ENCODE measurements at regions not wholly inside any gene's neighbourhood (a gene's known extent, or its start where the extent isn't known, plus 50 kb on each side); places are given as distances from the start of the nearest gene placed in this dataset.
"Not testable (repeated sequence)": the region's sequence is repeated elsewhere in the genome, so short reads cannot be mapped to it uniquely, and the experiment has no call there.

GRCh38 chr10:45155784-45156183, 155.1 kb downstream of the ZNF22 start:
- TF ChIP-seq, protein P1, sequence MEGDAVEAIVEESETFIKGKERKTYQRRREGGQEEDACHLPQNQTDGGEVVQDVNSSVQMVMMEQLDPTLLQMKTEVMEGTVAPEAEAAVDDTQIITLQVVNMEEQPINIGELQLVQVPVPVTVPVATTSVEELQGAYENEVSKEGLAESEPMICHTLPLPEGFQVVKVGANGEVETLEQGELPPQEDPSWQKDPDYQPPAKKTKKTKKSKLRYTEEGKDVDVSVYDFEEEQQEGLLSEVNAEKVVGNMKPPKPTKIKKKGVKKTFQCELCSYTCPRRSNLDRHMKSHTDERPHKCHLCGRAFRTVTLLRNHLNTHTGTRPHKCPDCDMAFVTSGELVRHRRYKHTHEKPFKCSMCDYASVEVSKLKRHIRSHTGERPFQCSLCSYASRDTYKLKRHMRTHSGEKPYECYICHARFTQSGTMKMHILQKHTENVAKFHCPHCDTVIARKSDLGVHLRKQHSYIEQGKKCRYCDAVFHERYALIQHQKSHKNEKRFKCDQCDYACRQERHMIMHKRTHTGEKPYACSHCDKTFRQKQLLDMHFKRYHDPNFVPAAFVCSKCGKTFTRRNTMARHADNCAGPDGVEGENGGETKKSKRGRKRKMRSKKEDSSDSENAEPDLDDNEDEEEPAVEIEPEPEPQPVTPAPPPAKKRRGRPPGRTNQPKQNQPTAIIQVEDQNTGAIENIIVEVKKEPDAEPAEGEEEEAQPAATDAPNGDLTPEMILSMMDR (IDR thresholded peaks at IDR 0.05; ENCODE audit: low read depth, low read length, missing control alignments): no peak
- DNase-seq (ENCODE audit: extremely low read depth, low read depth): no peak
- H3K4me3 ChIP-seq (replicated peaks; ENCODE audit: low read depth, low read length): no peak overlapping the region

DNA sequence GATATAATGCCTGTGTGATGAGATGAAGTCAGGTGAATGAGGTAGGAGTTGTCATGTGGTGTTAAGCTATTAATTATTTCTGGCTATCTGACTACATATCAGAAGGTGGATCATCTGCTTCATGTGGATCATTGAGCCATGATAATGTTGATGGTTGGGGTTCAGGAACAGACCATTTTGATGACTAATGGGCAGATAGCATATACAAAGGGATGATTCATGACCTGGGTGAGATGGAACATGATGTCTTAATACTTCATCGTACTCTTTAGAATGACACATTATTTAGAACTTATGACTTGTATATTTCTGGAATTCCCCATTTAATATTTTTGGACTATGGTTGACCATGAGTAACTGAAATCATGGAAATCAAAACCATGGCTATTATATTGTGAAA, 155.1 kb downstream of the OR13A1 start:
- TF ChIP-seq, protein P1 (IDR thresholded peaks at IDR 0.05; ENCODE audit: low read depth, low read length, missing control alignments): no peak
- H3K4me3 ChIP-seq (replicated peaks; ENCODE audit: low read depth, low read length): no peak overlapping the region
- no peak for DNase-seq (ENCODE audit: extremely low read depth, low read depth)

- no peak overlapping the region for H3K4me3 ChIP-seq (replicated peaks; ENCODE audit: low read depth, low read length)
- no peak for DNase-seq (ENCODE audit: extremely low read depth, low read depth)
- TF ChIP-seq, protein P1 (IDR thresholded peaks at IDR 0.05; ENCODE audit: low read depth, low read length, missing control alignments): no peak
Observed at GRCh38 chr10:45163315-45163975, 152.0 kb downstream of the OR13A1 start.

- H3K4me3 ChIP-seq (replicated peaks; ENCODE audit: low read depth, low read length); DNase-seq (ENCODE audit: extremely low read depth, low read depth): not testable (repeated sequence)
Observed at GRCh38 chr10:45175520-45176118, 139.8 kb downstream of the OR13A1 start.

DNA sequence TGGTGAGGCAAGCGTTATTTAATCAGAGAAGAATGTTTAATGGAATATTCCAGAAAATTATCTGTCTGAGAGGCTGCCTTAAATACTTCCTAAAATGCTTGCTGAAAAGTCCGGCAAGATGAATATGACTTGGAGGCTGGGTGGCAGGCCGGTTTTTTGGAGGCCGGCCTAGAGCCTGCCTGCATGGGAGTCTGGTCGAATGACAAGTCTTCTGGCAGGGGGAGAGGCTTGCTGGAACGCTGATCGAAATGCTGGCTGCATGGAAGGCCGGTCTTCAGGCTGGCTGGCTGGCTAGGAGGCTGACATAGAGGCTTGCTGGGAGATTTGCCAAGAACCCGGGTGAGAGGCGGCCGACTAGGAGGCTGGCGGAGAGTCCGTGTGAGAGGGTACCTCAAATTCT, 135.7 kb downstream of the OR13A1 start:
- DNase-seq (ENCODE audit: extremely low read depth, low read depth): no peak
- no peak overlapping the region for H3K4me3 ChIP-seq (replicated peaks; ENCODE audit: low read depth, low read length)
- TF ChIP-seq, protein P1 (IDR thresholded peaks at IDR 0.05; ENCODE audit: low read depth, low read length, missing control alignments): no peak

GRCh38 chr10:45180507-45180906, 134.9 kb downstream of the OR13A1 start:
- TF ChIP-seq, protein P1 (IDR thresholded peaks at IDR 0.05; ENCODE audit: low read depth, low read length, missing control alignments): no peak
- no peak overlapping the region for H3K4me3 ChIP-seq (replicated peaks; ENCODE audit: low read depth, low read length)
- no peak for DNase-seq (ENCODE audit: extremely low read depth, low read depth)

DNA sequence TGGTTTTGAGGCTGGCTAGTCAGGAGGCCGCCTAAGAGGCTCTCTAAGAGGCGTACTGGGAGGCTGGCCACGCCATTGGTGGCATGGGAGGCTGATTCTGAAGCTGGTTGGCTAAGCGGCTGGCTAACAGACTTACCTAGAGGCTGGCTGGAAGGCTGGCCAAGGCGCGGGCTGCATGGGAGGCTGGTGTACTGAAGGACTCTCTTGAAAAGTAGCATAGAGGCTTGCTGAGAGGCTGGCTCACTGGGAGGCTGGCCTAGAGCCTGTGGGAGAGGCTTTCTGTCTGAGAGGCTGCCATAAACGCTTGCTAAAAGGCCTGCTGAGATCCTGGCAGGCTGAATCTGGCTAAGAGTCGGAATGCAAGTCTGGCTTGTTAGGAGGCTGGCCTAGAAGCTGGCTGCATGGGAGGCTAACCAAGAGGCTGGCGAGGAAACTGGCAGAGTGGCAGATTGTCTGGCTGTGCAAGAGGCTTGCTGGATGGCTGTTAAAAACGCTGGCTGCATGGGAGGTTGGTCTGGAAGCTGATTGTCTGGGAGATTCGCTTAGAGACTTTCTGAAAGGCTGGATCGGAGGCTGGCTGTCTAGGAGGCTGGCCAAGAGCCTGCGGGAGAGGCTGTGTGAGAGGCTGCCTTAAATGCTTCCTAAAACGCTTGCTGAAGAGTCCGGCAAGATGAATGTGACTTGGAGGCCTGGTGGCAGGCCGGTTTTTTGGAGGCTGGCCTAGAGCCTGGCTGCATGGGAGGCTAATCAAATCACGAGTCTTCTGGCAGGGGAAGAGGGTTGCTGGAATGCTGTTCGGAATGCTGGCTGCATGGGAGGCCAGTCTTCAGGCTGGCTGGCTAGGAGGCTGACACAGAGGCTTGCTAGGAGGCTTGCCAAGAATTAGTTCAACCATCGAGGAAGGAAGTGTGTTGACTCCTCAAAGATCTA, 134.2 kb downstream of the OR13A1 start:
- TF ChIP-seq, protein P1 (IDR thresholded peaks at IDR 0.05; ENCODE audit: low read depth, low read length, missing control alignments): no peak
- DNase-seq (ENCODE audit: extremely low read depth, low read depth): no peak
- H3K4me3 ChIP-seq (replicated peaks; ENCODE audit: low read depth, low read length): no peak overlapping the region

Measured in HFF-Myc (cell line).